GM18909 (cell line): ENCODE measurements at regions not wholly inside any gene's neighbourhood (a gene's known extent, or its start where the extent isn't known, plus 50 kb on each side); places are given as distances from the start of the nearest gene placed in this dataset.
"Not testable (repeated sequence)": the region's sequence is repeated elsewhere in the genome, so short reads cannot be mapped to it uniquely, and the experiment has no call there.

Experiments used
- ATAC-seq: cut with Tn5 transposase; IDR thresholded peaks from one replicate; pipeline ENCODE4 v1.9.1; 2021; ENCODE audit warnings: mild to moderate bottlenecking; ENCODE audit not compliant: unreplicated experiment, poor library complexity

DNA sequence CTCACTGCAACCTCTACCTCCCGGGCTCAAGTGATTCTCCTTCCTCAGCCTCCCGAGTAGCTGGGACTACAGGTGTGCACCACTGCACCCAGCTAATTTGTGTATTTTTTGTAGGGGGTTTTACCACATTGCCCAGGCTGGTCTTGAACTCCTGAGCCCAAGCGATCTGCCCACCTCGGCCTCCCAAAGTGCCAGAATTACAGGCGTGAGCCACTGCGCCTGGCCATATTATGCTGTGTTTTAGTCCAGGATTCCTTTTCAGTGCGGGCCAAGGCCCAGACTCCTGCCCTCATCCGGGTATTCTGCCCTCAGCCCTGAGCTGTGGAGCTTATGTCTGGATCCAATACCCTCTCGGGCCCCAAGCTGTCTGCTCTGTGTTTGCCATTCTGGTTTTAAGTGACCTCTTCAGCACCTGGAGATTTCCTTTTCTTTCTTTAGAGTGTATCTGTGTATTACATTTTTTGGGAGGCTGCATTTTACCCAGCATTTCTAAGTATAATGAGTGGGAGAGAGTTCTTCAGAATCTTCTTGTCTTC is 114.9 kb downstream of the BUB3 start:
- ATAC-seq = no peak

DNA sequence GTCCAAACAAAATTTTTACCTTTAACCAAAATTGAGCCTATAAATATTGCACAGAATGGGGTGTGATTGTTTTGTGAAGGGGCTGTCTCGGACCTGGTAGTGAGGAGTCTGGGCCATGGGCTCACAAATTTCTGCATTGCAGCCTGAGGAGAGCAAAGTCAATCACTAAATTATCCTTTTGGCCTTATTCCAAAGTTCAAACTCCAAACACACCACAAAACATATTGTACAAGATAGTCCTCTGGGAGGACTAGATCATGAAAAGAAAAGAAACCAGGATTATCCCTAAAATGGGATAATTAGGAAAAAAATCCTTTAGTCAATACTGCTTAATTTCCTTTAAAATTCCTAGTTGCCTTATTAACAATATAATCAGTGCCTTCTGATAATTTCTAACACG is 115.5 kb downstream of the BUB3 start:
- no peak for ATAC-seq

GRCh38 chr10:123270221-123270620 is 116.0 kb downstream of the BUB3 start:
- ATAC-seq = no peak

DNA sequence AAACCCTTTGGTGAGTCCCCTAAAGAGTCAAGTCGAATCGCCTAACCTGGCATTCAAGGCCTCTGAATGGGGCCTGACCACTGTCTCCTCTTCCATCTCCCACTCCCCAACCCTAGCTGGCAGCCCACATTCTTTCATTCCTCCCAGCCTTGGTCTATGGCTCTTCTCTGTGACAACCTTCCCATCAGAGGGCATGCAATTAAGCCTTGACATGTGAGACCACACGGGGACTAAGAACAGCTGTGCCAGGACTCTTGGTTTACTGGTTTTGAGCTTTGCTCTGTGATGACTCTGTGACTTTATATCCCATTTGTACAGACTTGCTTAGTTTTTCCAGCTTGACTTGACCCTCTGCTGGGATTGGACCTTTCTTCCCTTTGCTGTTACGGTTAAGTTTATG is 116.6 kb downstream of the BUB3 start:
- no peak for ATAC-seq

DNA sequence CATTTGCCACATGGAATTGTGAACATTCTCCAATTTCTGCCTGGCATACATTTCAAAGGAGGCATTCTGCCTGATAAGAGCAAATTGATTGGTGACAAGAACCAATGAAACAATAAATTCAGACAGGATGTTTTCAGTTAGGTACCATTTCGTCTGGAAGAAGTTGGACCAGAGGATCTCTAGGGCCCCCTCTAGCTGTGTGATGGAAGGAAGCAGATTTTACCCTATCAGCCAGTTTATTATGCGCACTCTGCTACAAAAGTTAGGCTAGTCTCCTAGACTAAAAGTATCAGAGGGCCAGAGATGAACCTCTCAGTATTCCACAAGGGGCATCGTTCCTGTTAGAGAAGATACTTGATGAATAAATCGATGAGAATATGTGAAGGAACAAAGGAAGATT is 118.0 kb downstream of the BUB3 start:
- no peak for ATAC-seq

- ATAC-seq = no peak
Observed at GRCh38 chr10:123274306-123275135, 120.3 kb downstream of the BUB3 start.

DNA sequence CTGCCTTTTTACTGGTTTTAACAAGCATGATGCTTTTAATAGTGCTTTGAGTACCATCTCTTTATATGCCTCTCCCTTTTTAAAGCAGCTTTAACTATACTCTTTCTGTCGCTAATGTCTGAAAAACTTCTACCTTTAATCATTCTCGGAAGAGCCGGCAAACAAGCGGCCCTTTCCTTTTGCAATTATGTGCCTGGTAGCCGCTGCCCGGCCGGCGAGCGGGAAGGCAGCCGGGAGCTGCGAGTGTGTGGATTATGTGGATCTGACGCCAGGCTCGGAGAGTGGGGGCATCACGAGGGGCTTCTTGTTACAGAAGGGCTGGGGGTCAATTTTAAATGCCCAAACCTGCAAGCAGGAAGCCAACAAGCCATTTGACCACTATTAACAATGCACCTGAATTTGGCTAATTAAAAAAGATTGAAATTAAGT is 120.9 kb downstream of the BUB3 start:
- ATAC-seq = no peak

DNA sequence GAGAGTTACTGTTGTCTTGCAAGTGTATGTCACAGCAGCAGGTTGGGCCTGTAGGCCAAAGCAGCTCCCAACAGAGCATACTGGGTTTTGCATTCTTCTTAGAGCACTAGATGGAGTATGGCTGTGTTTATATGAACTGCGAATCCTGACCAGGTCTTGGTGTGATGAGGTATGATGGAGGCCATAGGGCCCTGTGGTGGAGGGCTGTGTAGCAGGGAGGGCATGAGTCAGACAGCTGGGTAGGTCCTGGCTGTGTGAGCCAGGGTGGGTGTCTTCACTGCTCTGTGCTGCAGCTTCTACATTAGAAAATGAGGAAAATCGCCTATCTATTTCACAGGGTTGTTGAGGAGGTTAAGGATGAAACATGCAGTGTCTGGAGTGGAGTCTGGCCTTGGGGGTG is 124.2 kb downstream of the BUB3 start:
- ATAC-seq = no peak

DNA sequence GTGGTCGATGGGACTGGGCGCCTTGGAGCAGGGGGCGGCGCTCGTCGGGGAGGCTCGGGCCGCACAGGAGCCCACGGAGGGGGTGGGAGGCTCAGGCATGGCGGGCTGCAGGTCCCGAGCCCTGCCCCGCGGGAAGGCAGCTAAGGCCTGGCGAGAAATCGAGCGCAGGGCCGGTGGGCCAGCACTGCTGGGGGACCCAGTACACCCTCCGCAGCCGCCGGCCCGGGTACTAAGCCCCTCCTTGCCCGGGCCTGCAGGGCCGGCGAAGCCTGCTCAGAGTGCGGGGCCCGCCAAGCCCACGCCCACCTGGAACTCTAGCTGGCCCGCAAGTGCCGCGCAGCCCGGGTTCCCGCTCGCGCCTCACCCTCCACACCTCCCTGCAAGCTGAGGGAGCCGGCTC is 129.2 kb downstream of the BUB3 start:
- not testable (repeated sequence) for ATAC-seq

- ATAC-seq = no peak
Observed at GRCh38 chr10:123284022-123284421, 129.8 kb downstream of the BUB3 start.

DNA sequence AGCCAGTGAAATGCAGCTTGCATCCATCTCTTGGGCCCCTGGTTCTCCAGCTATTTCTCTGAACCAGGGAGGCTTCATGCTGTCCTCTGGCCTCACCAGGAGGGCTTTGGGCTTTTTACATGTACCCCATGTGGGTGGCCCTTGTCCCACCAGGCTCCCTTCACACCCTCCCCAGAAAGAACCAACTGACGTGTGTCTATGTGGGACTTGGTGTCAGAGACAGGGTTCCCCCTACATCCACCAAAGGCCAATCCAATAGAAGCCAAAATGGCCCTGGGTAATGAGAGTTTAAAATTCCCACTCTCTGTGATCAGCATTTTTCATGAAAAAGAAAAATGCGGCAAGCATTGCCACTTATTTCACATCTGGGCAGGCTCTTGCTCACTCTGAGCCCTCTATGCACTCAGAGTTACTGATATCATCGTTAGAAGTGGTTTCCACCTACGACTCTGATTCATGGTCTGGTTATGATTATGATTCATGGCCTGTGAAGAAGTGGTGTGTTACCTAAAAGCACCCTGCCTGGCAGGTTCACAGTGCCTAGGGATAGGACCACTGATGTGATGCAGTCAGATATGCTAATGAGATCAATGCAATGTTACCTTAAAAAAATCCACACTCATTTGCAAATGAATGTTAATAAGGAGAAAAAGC is 133.5 kb downstream of the BUB3 start:
- no peak for ATAC-seq

DNA sequence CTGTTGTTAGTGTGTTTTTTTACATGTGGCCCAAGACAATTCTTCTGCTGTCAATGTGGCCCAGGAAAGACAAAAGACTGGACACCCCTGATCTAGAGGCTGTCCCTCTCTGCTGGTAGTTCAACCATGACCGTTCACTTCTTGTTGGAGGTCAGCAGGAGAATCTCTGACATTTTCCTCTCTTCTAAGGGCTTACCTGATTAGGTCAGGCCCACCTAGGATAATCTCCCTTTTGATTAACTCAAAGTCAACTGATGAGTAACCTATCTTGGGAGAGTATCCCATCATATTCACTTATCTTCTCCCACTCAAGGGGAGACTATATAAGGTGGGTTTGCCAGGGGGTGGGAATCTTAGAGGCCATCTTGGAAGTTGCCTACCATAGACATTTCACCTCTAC is 135.2 kb downstream of the BUB3 start:
- ATAC-seq = no peak

- ATAC-seq = no peak
Observed at GRCh38 chr10:123294109-123294508, 139.9 kb downstream of the BUB3 start.

DNA sequence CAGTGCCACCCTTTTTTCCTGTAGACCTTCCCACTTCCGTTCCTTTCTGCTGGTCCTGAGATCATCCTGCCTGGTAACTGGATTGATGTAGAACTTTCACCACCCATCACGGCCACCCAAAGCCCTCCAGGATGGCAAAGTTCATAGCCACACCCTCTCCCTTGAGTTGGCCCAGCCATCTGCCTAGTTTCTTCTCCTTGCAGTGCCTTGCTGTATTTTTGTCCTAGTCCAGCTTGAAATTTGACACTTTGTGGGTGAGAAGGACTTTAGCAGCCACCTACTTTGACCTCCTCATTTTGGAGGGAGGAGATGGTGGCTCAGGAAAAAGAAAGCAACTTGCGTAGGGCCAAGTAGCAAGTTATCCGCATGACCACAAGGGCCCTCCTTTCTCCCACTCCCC is 140.7 kb downstream of the BUB3 start:
- no peak for ATAC-seq

DNA sequence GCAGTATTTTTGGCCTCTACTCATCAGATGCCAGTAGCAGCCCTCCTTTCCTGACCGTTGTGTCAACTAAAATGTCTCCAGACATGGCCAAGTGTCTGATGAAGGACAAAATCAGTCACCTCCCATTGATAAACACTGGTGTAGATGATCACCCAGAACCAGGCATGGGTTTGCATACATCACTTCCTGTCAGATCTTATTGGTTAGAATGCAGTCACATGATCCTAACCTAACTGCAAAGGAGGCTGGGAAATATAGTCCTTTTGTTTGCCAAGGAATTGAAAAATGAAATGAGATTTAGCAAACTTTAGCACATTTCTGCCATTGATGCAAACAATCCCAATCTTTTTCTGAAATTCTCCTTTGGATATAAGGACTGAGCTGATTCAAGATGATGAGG is 141.4 kb downstream of the BUB3 start:
- ATAC-seq = no peak

- ATAC-seq = no peak
Observed at GRCh38 chr10:123297175-123297574, 143.0 kb downstream of the BUB3 start.

DNA sequence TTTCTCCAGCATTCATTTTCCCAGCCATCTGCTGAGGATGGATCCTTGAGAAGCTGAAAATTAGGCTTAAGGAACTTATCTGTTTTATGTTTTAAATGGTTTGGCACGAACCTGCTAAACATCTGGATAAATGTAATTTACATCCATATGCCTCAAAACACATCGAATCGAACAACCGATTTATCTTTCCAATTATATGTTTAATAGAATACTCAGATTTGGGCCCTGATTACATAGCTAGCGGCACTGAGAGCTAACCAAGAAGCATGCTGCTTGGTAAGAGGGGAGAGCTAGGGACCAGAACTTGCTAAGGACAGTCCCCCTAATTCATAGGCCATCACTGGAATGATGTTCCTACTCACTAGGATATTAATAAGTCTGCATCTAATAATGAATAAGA is 144.4 kb downstream of the BUB3 start:
- no peak for ATAC-seq

- no peak for ATAC-seq
Observed at GRCh38 chr10:123299598-123299997, 145.4 kb downstream of the BUB3 start.

DNA sequence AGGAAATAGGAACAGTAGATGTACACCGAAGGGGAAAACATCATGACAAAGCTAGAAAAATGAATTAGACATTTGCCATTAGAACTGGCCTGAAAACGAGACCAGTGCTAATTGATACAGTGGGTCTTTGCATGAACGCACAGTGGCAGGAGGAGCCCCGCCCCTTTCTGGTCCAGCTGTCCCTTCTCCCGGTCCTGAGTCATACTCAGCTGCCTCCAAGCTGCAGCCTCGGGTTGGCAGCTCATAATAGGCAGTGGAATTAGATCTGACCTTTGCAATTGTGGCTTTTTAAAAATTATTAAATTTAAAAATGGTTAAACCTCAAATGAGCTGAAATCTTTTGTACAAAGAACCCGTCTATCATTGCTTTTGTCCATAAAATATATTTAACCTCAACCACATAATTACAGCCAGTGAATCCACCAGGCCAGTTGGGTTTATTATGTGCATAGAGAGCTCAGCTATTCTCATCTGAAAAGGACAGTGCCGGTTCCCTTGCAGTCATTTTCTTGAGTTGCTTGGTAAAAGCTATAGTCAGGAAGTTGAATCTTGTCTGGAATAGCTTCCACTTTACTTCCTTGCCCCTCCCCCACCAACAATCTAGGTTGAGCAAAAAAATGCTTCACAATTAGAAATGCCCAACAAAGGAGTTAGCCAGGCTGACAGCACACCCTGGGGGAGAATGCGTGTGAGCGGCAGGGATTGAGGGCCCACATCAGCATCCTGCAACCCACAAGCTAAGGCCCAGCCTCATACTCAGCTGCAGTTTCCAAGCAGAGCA is 147.1 kb downstream of the BUB3 start:
- ATAC-seq = no peak

- ATAC-seq = no peak
Observed at GRCh38 chr10:123303581-123304337, 149.6 kb downstream of the BUB3 start.
